Endothelial cell of umbilical vein (primary cell): ENCODE measurements at regions not wholly inside any gene's neighbourhood (a gene's known extent, or its start where the extent isn't known, plus 50 kb on each side); places are given as distances from the start of the nearest gene placed in this dataset.

Source experiments
- BruUV-seq: library from RNA; stranded (reverse); fragments of 400-500 nt; replicated peaks from 2 replicates; lab custom pipeline; 2021; lab: Mats Ljungman, UMichigan
- CTCF ChIA-PET: fragments of 300-600, 350-600 bp; sonication (Branson Sonifier 250); formaldehyde crosslinking; loops from one replicate; lab custom pipeline; 2021; ENCODE audit warnings: antibody characterized with exemption, inconsistent platforms; lab: Charles Lee
- POLR2A ChIA-PET: fragments of 300-600, 350-600 bp; sonication (Branson Sonifier 250); formaldehyde crosslinking; loops from one replicate; lab custom pipeline; 2021; ENCODE audit warnings: antibody characterized with exemption, inconsistent platforms; lab: Charles Lee
- DNase-seq: peaks from one replicate; pipeline ENCODE4 v3.0.0-alpha.2; 2011; ENCODE audit warnings: low read depth, low spot score
- FAIRE-seq: peaks from 2 replicates; lab custom pipeline; 2011; peaks lifted over from hg19 to GRCh38; lab: Jason Lieb, UNC
- H2AFZ ChIP-seq: 2 replicates; pipeline ENCODE4 v1.6.0; 2012; ENCODE audit warnings: low read depth, low read length, control low read depth, inconsistent platforms
- H3K27ac ChIP-seq: 2 replicates; pipeline ENCODE4 v1.5.1; 2011; ENCODE audit warnings: low read depth, mild to moderate bottlenecking, control low read depth, low read length, moderate library complexity; ENCODE audit not compliant: insufficient read depth
- H3K27me3 ChIP-seq, 2 experiments: 2 replicates each; pipeline versions ENCODE4 v1.6.0 to v1.6.1; 2011; ENCODE audit warnings: low read length in 2 of 2, mixed read lengths in 1 of 2; ENCODE audit not compliant: control insufficient read depth in 2 of 2, insufficient read depth in 2 of 2
- H3K36me3 ChIP-seq, 2 experiments: 2 replicates in 1 of 2; 3 replicates in 1 of 2; pipeline ENCODE4 v1.5.1; 2011; ENCODE audit warnings: low read length in 2 of 2, mild to moderate bottlenecking in 1 of 2, moderate library complexity in 1 of 2; ENCODE audit not compliant: control insufficient read depth in 2 of 2, insufficient read depth in 2 of 2; ENCODE audit errors: extremely low read depth in 1 of 2
- H3K4me1 ChIP-seq: 3 replicates; pipeline ENCODE4 v1.5.1; 2011; ENCODE audit warnings: mild to moderate bottlenecking, low read length; ENCODE audit not compliant: control insufficient read depth, insufficient read depth; ENCODE audit errors: extremely low read depth
- H3K4me2 ChIP-seq: 2 replicates; pipeline ENCODE4 v1.6.1; 2011; ENCODE audit warnings: low read length, control low read depth, mixed read lengths; ENCODE audit not compliant: insufficient read depth
- H3K4me3 ChIP-seq, 3 experiments: fragments of 200-600 bp in 1 of 3; sonication (generic), shearing (Covaris generic) in 1 of 3; replicated peaks in 1 of 3; 2 replicates each; pipeline ENCODE4 v1.5.1; 2011 to 2016; ENCODE audit warnings: control low read depth in 3 of 3, low read length in 3 of 3, mild to moderate bottlenecking in 2 of 3, inconsistent platforms in 1 of 3, low read depth in 1 of 3, moderate library complexity in 1 of 3; ENCODE audit not compliant: insufficient read depth in 1 of 3
- H3K79me2 ChIP-seq: 2 replicates; pipeline ENCODE4 v1.6.0; 2012; ENCODE audit warnings: low read length, inconsistent platforms; ENCODE audit not compliant: control insufficient read depth, insufficient read depth
- H3K9ac ChIP-seq: replicated peaks from 2 replicates; pipeline ENCODE3; 2011; ENCODE audit warnings: low read length, control low read depth; ENCODE audit not compliant: insufficient read depth; ENCODE audit errors: extremely low read depth
- H3K9me1 ChIP-seq: replicated peaks from 3 replicates; pipeline ENCODE4 v1.6.0; 2011; ENCODE audit warnings: mild to moderate bottlenecking, low read length; ENCODE audit not compliant: control insufficient read depth, insufficient read depth; ENCODE audit errors: extremely low read depth
- H3K9me3 ChIP-seq: replicated peaks from 2 replicates; pipeline ENCODE4 v1.5.1; 2012; ENCODE audit warnings: low read length, inconsistent platforms; ENCODE audit not compliant: control insufficient read depth, insufficient read depth
- H4K20me1 ChIP-seq: replicated peaks from 2 replicates; pipeline ENCODE3; 2011; ENCODE audit warnings: mild to moderate bottlenecking, low read length; ENCODE audit not compliant: control insufficient read depth, insufficient read depth; ENCODE audit errors: extremely low read depth
- CTCF ChIP-seq, 2 donors: IDR thresholded peaks; 1 replicate in 1 of 2; 2 replicates in 1 of 2; pipeline ENCODE4 v1.5.1; 2011; ENCODE audit warnings: low read length in 2 of 2, mild to moderate bottlenecking in 2 of 2, moderate library complexity in 2 of 2, control low read depth in 1 of 2, inconsistent platforms in 1 of 2, low read depth in 1 of 2; ENCODE audit not compliant: insufficient read depth in 1 of 2; ENCODE audit errors: extremely low read depth in 1 of 2
- EZH2 ChIP-seq: IDR thresholded peaks from 2 replicates; pipeline ENCODE4 v1.6.1; 2012; ENCODE audit warnings: borderline replicate concordance, low read depth, mild to moderate bottlenecking, moderate library complexity, low read length, inconsistent platforms; ENCODE audit not compliant: severe bottlenecking
- FOS ChIP-seq: IDR thresholded peaks from 2 replicates; pipeline ENCODE4 v1.6.1; 2011; ENCODE audit warnings: mild to moderate bottlenecking, low read length, moderate library complexity, borderline replicate concordance; ENCODE audit not compliant: insufficient read depth
- GATA2 ChIP-seq: IDR thresholded peaks from 2 replicates; pipeline ENCODE4 v1.7.0; 2011; ENCODE audit warnings: low read depth, mild to moderate bottlenecking, moderate library complexity, mixed read lengths, low read length; ENCODE audit not compliant: insufficient read length, insufficient read depth
- JUN ChIP-seq: IDR thresholded peaks from 2 replicates; pipeline ENCODE4 v1.6.1; 2011; ENCODE audit warnings: borderline replicate concordance, low read depth; ENCODE audit not compliant: insufficient read length, insufficient read depth
- MAX ChIP-seq: IDR thresholded peaks from 2 replicates; pipeline ENCODE4 v1.6.1; 2011; ENCODE audit not compliant: insufficient read depth, insufficient read length
- MYC ChIP-seq: IDR thresholded peaks from one replicate; pipeline ENCODE4 v1.6.1; 2011; ENCODE audit warnings: mild to moderate bottlenecking, low read depth, low read length
- POLR2A ChIP-seq: IDR thresholded peaks from 2 replicates; pipeline ENCODE4 v1.6.1; 2012; ENCODE audit warnings: low read depth, mild to moderate bottlenecking, control low read depth, low read length
- POLR2AphosphoS5 ChIP-seq: IDR thresholded peaks from 2 replicates; pipeline ENCODE4 v1.6.1; 2012; ENCODE audit warnings: low read depth, mild to moderate bottlenecking, control low read depth, low read length, moderate library complexity; ENCODE audit not compliant: insufficient read depth
- dilution Hi-C: fragments of 300-500 bp; cut with MboI; formaldehyde crosslinking; loops from one replicate; pipeline ENCODE4 v1.15.0; 2019; ENCODE audit warnings: low sequenced_read_pairs; ENCODE audit not compliant: extremely low pct_ligation_motif_present
- intact Hi-C: fragments of 100-400 bp; cut with micrococcal nuclease; formaldehyde crosslinking; loops from one replicate; pipeline ENCODE4 v1.10.0; 2022

GRCh38 chr2:241999184-241999583 lies 129.7 kb downstream of the RTP5 start:
- ChIA-PET CTCF (no interaction called here), POLR2A (no interaction called here)
- dilution Hi-C loops (no loop called here), intact Hi-C loops (no loop called here)
- H3K4me2 ChIP-seq, result no peak overlapping the region
- BruUV-seq, result no TSS peak
- no peak overlapping the region for H2AFZ ChIP-seq
- DNase-seq, result no peak
- H3K4me1 ChIP-seq, result no peaks in the 10 kb centered on the region
- H4K20me1 ChIP-seq, result no peaks in the 10 kb centered on the region
- H3K4me3 ChIP-seq, result no peak overlapping the region
- no peaks in the 10 kb centered on the region for H3K36me3 ChIP-seq
- no peaks in the 10 kb centered on the region for H3K79me2 ChIP-seq
- no peaks in the 10 kb centered on the region for H3K9me1 ChIP-seq
- H3K27ac ChIP-seq, result no peak overlapping the region
- H3K27me3 ChIP-seq, result peaks cover 0 to 2% of the 10 kb centered on the region in 2 experiments
- no peak overlapping the region for H3K9ac ChIP-seq
- H3K9me3 ChIP-seq, result no peaks in the 10 kb centered on the region
- no peak for TF ChIP-seq CTCF (IDR thresholded peaks at IDR 0.05; ENCODE audit: extremely low read depth in 1 of 2, insufficient read depth in 1 of 2, low read depth in 1 of 2, low read length in 2 of 2)
- no peak for TF ChIP-seq GATA2
- TF ChIP-seq POLR2AphosphoS5, result no peak
- no peak for TF ChIP-seq FOS
- TF ChIP-seq POLR2A, result no peak
- no peak for TF ChIP-seq EZH2
- no peak for TF ChIP-seq MAX
- no peak for TF ChIP-seq MYC
- no peak for TF ChIP-seq JUN
- FAIRE-seq, result no peak
